Prostate gland (tissue), 2 donors: ENCODE measurements at regions not wholly inside any gene's neighbourhood (a gene's known extent, or its start where the extent isn't known, plus 50 kb on each side); places are given as distances from the start of the nearest gene placed in this dataset.
"Not testable (repeated sequence)": the region's sequence is repeated elsewhere in the genome, so short reads cannot be mapped to it uniquely, and the experiment has no call there.

ENCODE experiments used
- DNase-seq: peaks from one replicate; pipeline ENCODE4 v3.0.0-alpha.2; 2019; ENCODE audit warnings: low spot score
- H3K27ac ChIP-seq, 2 donors: fragments of 200-600 bp; sonication (generic); 2 replicates each; pipeline ENCODE4 v1.5.1; 2017 to 2019
- H3K27me3 ChIP-seq: fragments of 200-600 bp; sonication (generic); replicated peaks from 2 replicates; pipeline ENCODE4 v1.5.1; 2019; ENCODE audit not compliant: insufficient read depth
- H3K36me3 ChIP-seq, 2 donors: fragments of 200-600 bp; sonication (generic); 1 replicate in 1 of 2; 2 replicates in 1 of 2; pipeline versions ENCODE4 v1.5.1 to v1.8.1; 2017 to 2019
- H3K4me1 ChIP-seq: fragments of 200-600 bp; sonication (generic); replicated peaks from 2 replicates; pipeline ENCODE4 v1.5.1; 2019
- H3K4me3 ChIP-seq, 2 donors: fragments of 200-600 bp; sonication (generic); 2 replicates each; pipeline ENCODE4 v1.5.1; 2017 to 2019
- H3K9me3 ChIP-seq: fragments of 200-600 bp; sonication (generic); 2 replicates; pipeline ENCODE4 v1.5.1; 2017
- POLR2A ChIP-seq: fragments of 450-650 bp; IDR thresholded peaks from one replicate; pipeline ENCODE4 v1.6.1; 2016; ENCODE audit warnings: antibody characterized with exemption, mild to moderate bottlenecking
- POLR2AphosphoS5 ChIP-seq: sonication (generic); formaldehyde crosslinking; IDR thresholded peaks from one replicate; pipeline ENCODE4 v1.6.1; 2017; ENCODE audit warnings: antibody characterized with exemption
- WGBS: methylation state at CpG from one replicate; pipeline ENCODE4 v1.1.5; 2018; 5-methylcytosine and 5-hydroxymethylcytosine counted together
- intact Hi-C: fragments of 100-400 bp; cut with DNase I; formaldehyde crosslinking; loops from one replicate; pipeline ENCODE4 v1.14.2; 2022
- TF ChIP-seq, protein P1 (sequence below), 4 experiments: fragments of 200-600 bp in 2 of 4; fragments of 450-650 bp in 2 of 4; sonication (generic) in 2 of 4; IDR thresholded peaks; 1 replicate in 3 of 4; 2 replicates in 1 of 4; pipeline ENCODE4 v1.5.1; 2016 to 2019; ENCODE audit warnings: antibody characterized with exemption in 4 of 4, mild to moderate bottlenecking in 2 of 4, moderate library complexity in 2 of 4

DNA sequence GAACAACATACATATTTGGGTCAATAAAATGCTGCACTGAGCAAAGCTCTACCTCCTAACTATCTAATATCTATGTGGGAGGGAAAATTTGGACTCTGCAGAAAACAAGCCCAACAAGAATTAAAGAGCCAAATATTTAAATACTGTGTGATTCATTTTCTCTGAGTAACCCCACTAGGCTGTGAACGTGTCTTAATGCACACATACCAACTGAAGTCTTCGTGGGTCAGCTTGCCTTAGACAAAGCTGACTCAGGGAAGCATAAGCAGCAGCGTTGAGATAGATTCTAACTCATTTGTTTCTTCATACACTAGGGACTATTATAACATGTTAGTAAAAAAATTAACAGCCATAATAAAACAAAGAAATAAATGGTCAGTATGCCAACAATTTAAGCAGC lies 114.3 kb downstream of the GJA1 start:
- intact Hi-C loops, result no loop called here
- WGBS, result 31% methylated on average over 3 of the region's 3 CpGs
- TF ChIP-seq POLR2A (no peak), POLR2AphosphoS5 (no peak)
- TF ChIP-seq, protein P1, sequence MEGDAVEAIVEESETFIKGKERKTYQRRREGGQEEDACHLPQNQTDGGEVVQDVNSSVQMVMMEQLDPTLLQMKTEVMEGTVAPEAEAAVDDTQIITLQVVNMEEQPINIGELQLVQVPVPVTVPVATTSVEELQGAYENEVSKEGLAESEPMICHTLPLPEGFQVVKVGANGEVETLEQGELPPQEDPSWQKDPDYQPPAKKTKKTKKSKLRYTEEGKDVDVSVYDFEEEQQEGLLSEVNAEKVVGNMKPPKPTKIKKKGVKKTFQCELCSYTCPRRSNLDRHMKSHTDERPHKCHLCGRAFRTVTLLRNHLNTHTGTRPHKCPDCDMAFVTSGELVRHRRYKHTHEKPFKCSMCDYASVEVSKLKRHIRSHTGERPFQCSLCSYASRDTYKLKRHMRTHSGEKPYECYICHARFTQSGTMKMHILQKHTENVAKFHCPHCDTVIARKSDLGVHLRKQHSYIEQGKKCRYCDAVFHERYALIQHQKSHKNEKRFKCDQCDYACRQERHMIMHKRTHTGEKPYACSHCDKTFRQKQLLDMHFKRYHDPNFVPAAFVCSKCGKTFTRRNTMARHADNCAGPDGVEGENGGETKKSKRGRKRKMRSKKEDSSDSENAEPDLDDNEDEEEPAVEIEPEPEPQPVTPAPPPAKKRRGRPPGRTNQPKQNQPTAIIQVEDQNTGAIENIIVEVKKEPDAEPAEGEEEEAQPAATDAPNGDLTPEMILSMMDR (IDR thresholded peaks at IDR 0.05), result no peak

DNA sequence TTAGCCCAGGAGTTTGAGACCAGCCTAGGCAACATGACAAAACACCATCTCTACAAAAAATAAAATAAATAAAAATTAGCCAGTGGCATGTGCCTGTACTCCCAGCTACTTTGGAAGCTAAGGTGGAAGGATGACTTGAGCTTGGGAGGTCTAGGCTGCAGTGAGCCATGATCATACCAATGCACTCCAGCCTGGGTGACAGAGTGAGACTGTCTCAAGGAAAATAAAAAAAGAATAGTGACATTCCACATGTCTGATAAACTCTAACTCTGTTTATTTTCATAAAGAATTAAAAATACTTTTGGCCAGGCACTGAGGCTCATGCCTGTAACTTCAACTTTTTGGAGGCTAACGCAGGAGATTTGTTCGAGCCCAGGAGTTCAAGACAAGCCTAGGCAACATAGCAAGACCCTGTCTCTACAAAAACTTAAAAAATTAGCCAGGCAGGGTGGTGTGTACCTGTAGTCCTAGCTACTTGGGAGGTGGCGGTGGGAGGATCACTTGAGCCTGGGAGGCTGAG lies 115.1 kb downstream of the GJA1 start:
- intact Hi-C loops, result no loop called here
- WGBS, result 94% methylated on average over 3 of the region's 3 CpGs
- no peak overlapping the region for H3K27ac ChIP-seq
- H3K4me3 ChIP-seq, result no peak overlapping the region
- H3K4me1 ChIP-seq, result no peaks in the 10 kb centered on the region
- TF ChIP-seq, protein P1 (IDR thresholded peaks at IDR 0.05), result no peak
- no peak for TF ChIP-seq POLR2AphosphoS5
- no peak for TF ChIP-seq POLR2A
- H3K9me3 ChIP-seq, result no peaks in the 10 kb centered on the region
- no peak for DNase-seq
- H3K27me3 ChIP-seq, result no peaks in the 10 kb centered on the region
- no peaks in the 10 kb centered on the region for H3K36me3 ChIP-seq

More for the DNA sequence above, 114.3 kb downstream of the GJA1 start:
- no peak overlapping the region for H3K27ac ChIP-seq
- H3K9me3 ChIP-seq, result no peaks in the 10 kb centered on the region
- no peak for DNase-seq
- no peaks in the 10 kb centered on the region for H3K4me1 ChIP-seq
- H3K36me3 ChIP-seq, result no peaks in the 10 kb centered on the region
- no peaks in the 10 kb centered on the region for H3K27me3 ChIP-seq
- H3K4me3 ChIP-seq, result no peak overlapping the region

DNA sequence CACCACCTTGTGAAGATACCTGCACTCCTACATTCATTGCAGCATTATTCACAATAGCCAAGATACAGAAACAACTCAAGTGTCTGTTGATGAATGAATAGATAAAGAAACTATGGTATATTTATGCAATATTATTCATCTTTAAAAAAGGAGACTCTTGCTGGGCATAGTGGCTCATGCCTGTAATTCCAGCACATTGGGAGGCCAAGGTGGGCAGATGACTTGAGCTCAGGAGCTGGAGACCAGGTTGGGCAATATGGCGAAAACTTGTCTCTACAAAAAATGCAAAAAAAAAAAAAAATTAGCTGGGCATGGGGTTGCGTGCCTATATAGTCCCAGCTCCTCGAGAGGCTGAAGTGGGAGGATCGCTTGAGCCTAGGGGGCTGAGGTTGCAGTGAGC lies 119.8 kb downstream of the GJA1 start:
- intact Hi-C loops, result no loop called here
- no peak overlapping the region for H3K4me3 ChIP-seq
- no peaks in the 10 kb centered on the region for H3K27me3 ChIP-seq
- TF ChIP-seq, protein P1 (IDR thresholded peaks at IDR 0.05), result no peak
- TF ChIP-seq POLR2A, result no peak
- H3K9me3 ChIP-seq, result no peaks in the 10 kb centered on the region
- H3K4me1 ChIP-seq, result no peaks in the 10 kb centered on the region
- H3K27ac ChIP-seq, result no peak overlapping the region
- no peaks in the 10 kb centered on the region for H3K36me3 ChIP-seq
- WGBS, result 96% methylated on average over 4 of the region's 4 CpGs
- DNase-seq, result no peak

DNA sequence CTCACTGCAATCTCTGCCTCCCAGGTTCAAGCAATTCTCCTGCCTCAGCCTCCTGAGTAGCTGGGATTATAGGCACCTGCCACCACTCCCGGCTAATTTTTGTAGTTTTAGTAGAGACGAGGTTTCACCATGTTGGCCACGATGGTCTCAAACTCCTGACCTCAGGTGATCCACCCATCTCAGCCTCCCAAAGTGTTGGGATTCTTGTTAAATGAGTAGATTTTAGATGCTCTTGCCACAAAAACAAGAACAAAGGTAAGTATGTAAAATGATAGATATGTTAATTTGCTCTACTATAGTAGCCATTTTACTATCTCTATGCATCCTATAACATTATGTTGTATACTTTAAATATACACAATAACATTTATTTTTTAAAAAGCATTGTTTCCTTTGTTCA lies 120.7 kb downstream of the GJA1 start:
- H3K27ac ChIP-seq, H3K4me1 ChIP-seq, intact Hi-C loops, H3K36me3 ChIP-seq, H3K27me3 ChIP-seq, DNase-seq, H3K9me3 ChIP-seq, H3K4me3 ChIP-seq: not testable (repeated sequence)
- 96% methylated on average over 3 of the region's 3 CpGs for WGBS

DNA sequence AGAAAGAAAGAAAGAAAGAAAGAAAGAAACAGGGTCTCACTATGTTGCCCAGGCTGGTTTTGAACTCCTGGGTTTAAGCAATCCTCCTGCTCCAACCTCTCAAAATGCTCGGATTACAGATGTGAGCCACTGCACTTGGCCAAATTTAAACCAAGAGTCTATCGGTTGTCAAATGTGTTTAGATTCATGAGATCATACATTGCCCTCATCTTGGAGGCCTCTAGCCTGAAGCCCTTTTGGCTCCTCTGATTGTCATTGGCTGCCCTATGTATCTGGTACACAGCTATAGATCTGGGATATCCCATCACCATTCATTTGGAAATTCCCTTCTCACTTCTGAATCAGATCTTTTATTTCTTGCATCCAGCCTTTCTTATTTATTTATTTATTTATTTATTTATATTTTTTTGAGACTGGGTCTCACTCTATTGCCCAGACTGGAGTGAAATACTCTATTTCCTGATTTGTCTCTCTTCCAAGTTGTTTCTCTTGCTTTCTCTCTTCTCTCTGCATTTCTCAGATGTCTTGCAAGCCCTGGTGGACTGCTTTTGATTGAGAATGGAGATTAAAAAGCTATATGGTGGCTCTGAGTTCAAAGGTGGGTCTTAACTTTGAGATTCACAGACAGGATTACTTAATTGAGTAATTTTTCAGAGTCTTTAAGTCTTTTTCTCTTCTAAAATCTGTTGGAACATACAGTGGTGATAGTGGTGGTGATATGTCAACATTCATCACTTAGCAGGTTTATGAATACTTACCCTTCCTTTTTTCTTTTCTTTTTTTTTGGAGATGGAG lies 121.9 kb downstream of the GJA1 start:
- no peak for DNase-seq
- Histone ChIP-seq H3K27me3 (no peaks in the 10 kb centered on the region), H3K36me3 (no peaks in the 10 kb centered on the region), H3K27ac (no peak overlapping the region), H3K4me1 (no peaks in the 10 kb centered on the region), H3K9me3 (no peaks in the 10 kb centered on the region), H3K4me3 (no peak overlapping the region)
- TF ChIP-seq, protein P1 (IDR thresholded peaks at IDR 0.05), result no peak
- TF ChIP-seq POLR2A (no peak), POLR2AphosphoS5 (no peak)
- WGBS, result 98% methylated on average over 2 of the region's 2 CpGs
- intact Hi-C loops, result no loop called here
